Psoas muscle (tissue), 7 donors: ENCODE measurements at regions not wholly inside any gene's neighbourhood (a gene's known extent, or its start where the extent isn't known, plus 50 kb on each side); places are given as distances from the start of the nearest gene placed in this dataset.

ENCODE experiments used
- ATAC-seq, 4 donors: fragments of 200-7000 bp; cut with Tn5 transposase; one replicate each; pipeline ENCODE4 v1.9.1; 2020; ENCODE audit warnings: moderate library complexity in 3 of 4, mild to moderate bottlenecking in 2 of 4
- DNase-seq, 2 donors: peaks; one replicate each; pipeline ENCODE4 v3.0.0-alpha.2; 2020
- H3K27ac ChIP-seq: fragments of 200-600 bp; one replicate; pipeline ENCODE4 v1.8.0; 2022
- H3K27me3 ChIP-seq, 3 donors: fragments of 200-600 bp in 1 of 3; one replicate each; pipeline versions ENCODE4 v1.6.1 to v1.8.0; 2013 to 2022; ENCODE audit warnings: low read length in 2 of 3, mild to moderate bottlenecking in 2 of 3, moderate library complexity in 1 of 3; ENCODE audit not compliant: insufficient read depth in 3 of 3
- H3K36me3 ChIP-seq, 2 donors: fragments of 200-600 bp in 1 of 2; one replicate each; pipeline versions ENCODE4 v1.6.1 to v1.8.0; 2013 to 2022; ENCODE audit warnings: low read depth in 1 of 2, mild to moderate bottlenecking in 1 of 2, moderate library complexity in 1 of 2; ENCODE audit not compliant: insufficient read depth in 1 of 2
- H3K4me1 ChIP-seq: fragments of 200-600 bp; one replicate; pipeline ENCODE4 v1.8.0; 2022
- H3K4me3 ChIP-seq: fragments of 200-600 bp; one replicate; pipeline ENCODE4 v1.8.0; 2022; ENCODE audit warnings: mild to moderate bottlenecking
- H3K9me3 ChIP-seq: fragments of 200-600 bp; one replicate; pipeline ENCODE4 v1.8.0; 2022
- CTCF ChIP-seq: fragments of 200-600 bp; IDR thresholded peaks from one replicate; pipeline ENCODE4 v1.8.0; 2022; ENCODE audit warnings: antibody characterized with exemption
- WGBS, 3 donors: extraction: QIAGEN DNeasy Blood & Tissue Kit; methylation state at CpG; one replicate each; pipeline versions ENCODE4 v1.1.6 to v1.1.7; 2013; 5-methylcytosine and 5-hydroxymethylcytosine counted together
- intact Hi-C, 2 donors: fragments of 100-400 bp; cut with DNase I; formaldehyde crosslinking; loops; one replicate each; pipeline versions ENCODE4 v1.11.0 to v1.14.2; 2022
- donor health status: healthy with polysubstance abuse.
- donor health status: DM: no; HTN: no; CAD: no; lungs with moderate emphysema.
- donor health status: Bipolar disorder and iron deficiency.
- donor health status: healthy.
- donor health status: DM: yes; HTN: yes; CAD: no.
- donor health status: DM: no; HTN: no; CAD: no.
- donor health status: DM: yes; HTN: yes; CAD: no.

GRCh38 chr11:134802116-134802515, 390.1 kb upstream of the B3GAT1 start:
- Histone ChIP-seq H3K36me3 (no peaks in the 10 kb centered on the region), H3K4me1 (no peaks in the 10 kb centered on the region), H3K9me3 (no peaks in the 10 kb centered on the region), H3K27ac (no peak overlapping the region), H3K4me3 (no peak overlapping the region), H3K27me3 (peaks cover 2 to 17% (median 3%) of the 10 kb centered on the region in 3 donors)
- 30 to 50% (median 43%) methylated on average over 6 of the region's 6 CpGs for WGBS, 3 donors
- no peak for TF ChIP-seq CTCF
- intact Hi-C loops, result no loop called here
- ATAC-seq, result no peak
- DNase-seq, result no peak

- H3K9me3 ChIP-seq, result no peaks in the 10 kb centered on the region
- H3K27ac ChIP-seq, result no peak overlapping the region
- H3K36me3 ChIP-seq, result no peaks in the 10 kb centered on the region
- intact Hi-C loops, result no loop called here
- ATAC-seq (no peak), DNase-seq (no peak)
- no peak overlapping the region for H3K4me3 ChIP-seq
- H3K4me1 ChIP-seq, result no peaks in the 10 kb centered on the region
- H3K27me3 ChIP-seq, result peaks cover 2 to 17% (median 3%) of the 10 kb centered on the region in 3 donors
- TF ChIP-seq CTCF, result no peak
- 1 to 13% (median 7%) methylated on average over 5 of the region's 5 CpGs for WGBS, 3 donors
Measured at GRCh38 chr11:134801570-134801969, 389.5 kb upstream of the B3GAT1 start.

- H3K9me3 ChIP-seq, result no peaks in the 10 kb centered on the region
- H3K4me1 ChIP-seq, result no peaks in the 10 kb centered on the region
- DNase-seq (no peak), ATAC-seq (no peak)
- no peak overlapping the region for H3K27ac ChIP-seq
- WGBS, 3 donors, result 17 to 22% (median 21%) methylated on average over 11 of the region's 11 CpGs
- intact Hi-C loops, result no loop called here
- H3K27me3 ChIP-seq, result peaks cover 2 to 17% (median 3%) of the 10 kb centered on the region in 3 donors
- TF ChIP-seq CTCF, result no peak
- no peak overlapping the region for H3K4me3 ChIP-seq
- no peaks in the 10 kb centered on the region for H3K36me3 ChIP-seq
Measured at GRCh38 chr11:134800826-134801225, 388.8 kb upstream of the B3GAT1 start.

- no peaks in the 10 kb centered on the region for H3K4me1 ChIP-seq
- ATAC-seq (no peak), DNase-seq (no peak)
- no peak overlapping the region for H3K4me3 ChIP-seq
- intact Hi-C loops, result no loop called here
- no peak overlapping the region for H3K27ac ChIP-seq
- no peaks in the 10 kb centered on the region for H3K9me3 ChIP-seq
- peaks cover 2 to 17% (median 3%) of the 10 kb centered on the region in 3 donors for H3K27me3 ChIP-seq
- 74 to 78% (median 76%) methylated on average over 17 of the region's 17 CpGs for WGBS, 3 donors
- no peaks in the 10 kb centered on the region for H3K36me3 ChIP-seq
- TF ChIP-seq CTCF, result no peak
Measured at GRCh38 chr11:134800130-134800529, 388.1 kb upstream of the B3GAT1 start.

DNA sequence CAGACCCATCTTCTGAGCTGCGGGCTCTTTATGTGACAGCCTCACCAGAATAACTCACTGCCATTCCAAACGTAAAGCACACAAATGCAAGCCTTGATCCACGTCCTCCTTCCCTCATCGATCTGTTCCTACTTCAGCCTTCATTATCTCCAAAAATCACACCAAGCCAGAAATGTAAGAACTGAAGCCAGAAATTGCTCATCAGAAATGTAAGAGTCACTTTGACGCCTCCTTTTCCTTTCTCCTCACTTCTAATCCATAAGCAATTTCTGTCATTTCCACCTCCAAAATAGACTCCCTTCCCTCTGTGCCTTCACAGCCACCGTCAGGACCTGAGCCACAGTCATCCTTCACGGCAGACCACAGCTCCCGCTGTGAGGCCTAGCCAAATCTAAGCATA, 387.3 kb upstream of the B3GAT1 start:
- Histone ChIP-seq H3K4me3 (no peak overlapping the region), H3K27ac (no peak overlapping the region), H3K36me3 (no peaks in the 10 kb centered on the region), H3K9me3 (no peaks in the 10 kb centered on the region), H3K4me1 (no peaks in the 10 kb centered on the region), H3K27me3 (peaks cover 2 to 17% (median 3%) of the 10 kb centered on the region in 3 donors)
- TF ChIP-seq CTCF, result no peak
- WGBS, 3 donors, result 83 to 85% (median 83%) methylated on average over 8 of the region's 8 CpGs
- no peak for DNase-seq
- intact Hi-C loops, result no loop called here
- ATAC-seq, result no peak
